Breast epithelium (tissue), 4 donors: ENCODE measurements at regions not wholly inside any gene's neighbourhood (a gene's known extent, or its start where the extent isn't known, plus 50 kb on each side); places are given as distances from the start of the nearest gene placed in this dataset.

Source experiments
- DNase-seq, 2 donors: peaks; one replicate each; pipeline ENCODE4 v3.0.0-alpha.2; 2019; ENCODE audit warnings: low spot score in 2 of 2
- H3K27ac ChIP-seq, 2 donors: fragments of 200-600 bp; sonication (generic) in 1 of 2; one replicate each; pipeline ENCODE4 v1.5.1; 2016 to 2019; ENCODE audit warnings: mild to moderate bottlenecking in 1 of 2
- H3K27me3 ChIP-seq, 2 donors: fragments of 200-600 bp; sonication (generic) in 1 of 2; one replicate each; pipeline versions ENCODE4 v1.5.1 to v1.6.0; 2017 to 2019; ENCODE audit warnings: control low read depth in 1 of 2, mild to moderate bottlenecking in 1 of 2
- H3K36me3 ChIP-seq: fragments of 200-600 bp; one replicate; pipeline ENCODE4 v1.5.1; 2019
- H3K4me1 ChIP-seq, 2 donors: fragments of 200-600 bp; sonication (generic); one replicate each; pipeline ENCODE4 v1.5.1; 2016 to 2019; ENCODE audit warnings: control low read depth in 1 of 2
- H3K4me3 ChIP-seq, 3 donors: fragments of 200-600 bp; sonication (generic); 1 replicate in 2 of 3; 2 replicates in 1 of 3; pipeline ENCODE4 v1.5.1; 2016 to 2019; ENCODE audit warnings: mild to moderate bottlenecking in 3 of 3, moderate library complexity in 2 of 3
- H3K9me3 ChIP-seq, 2 donors: fragments of 200-600 bp; sonication (generic) in 1 of 2; one replicate each; pipeline ENCODE4 v1.5.1; 2016 to 2019; ENCODE audit warnings: control low read depth in 1 of 2
- POLR2A ChIP-seq: fragments of 450-650 bp; IDR thresholded peaks from one replicate; pipeline ENCODE4 v1.6.1; 2016; ENCODE audit warnings: antibody characterized with exemption, mild to moderate bottlenecking, moderate library complexity
- POLR2AphosphoS5 ChIP-seq, 3 donors: sonication (generic); formaldehyde crosslinking; IDR thresholded peaks; one replicate each; pipeline ENCODE4 v1.6.1; 2017; ENCODE audit warnings: antibody characterized with exemption in 3 of 3
- intact Hi-C: fragments of 100-400 bp; cut with DNase I; formaldehyde crosslinking; loops from one replicate; pipeline ENCODE4 v1.15.1; 2023; ENCODE audit warnings: low total_unique reads
- TF ChIP-seq, protein P1 (sequence below), 3 donors: fragments of 450-650 bp; IDR thresholded peaks; one replicate each; pipeline ENCODE4 v1.5.1; 2016 to 2017; ENCODE audit warnings: antibody characterized with exemption in 3 of 3, mild to moderate bottlenecking in 3 of 3, moderate library complexity in 3 of 3

DNA sequence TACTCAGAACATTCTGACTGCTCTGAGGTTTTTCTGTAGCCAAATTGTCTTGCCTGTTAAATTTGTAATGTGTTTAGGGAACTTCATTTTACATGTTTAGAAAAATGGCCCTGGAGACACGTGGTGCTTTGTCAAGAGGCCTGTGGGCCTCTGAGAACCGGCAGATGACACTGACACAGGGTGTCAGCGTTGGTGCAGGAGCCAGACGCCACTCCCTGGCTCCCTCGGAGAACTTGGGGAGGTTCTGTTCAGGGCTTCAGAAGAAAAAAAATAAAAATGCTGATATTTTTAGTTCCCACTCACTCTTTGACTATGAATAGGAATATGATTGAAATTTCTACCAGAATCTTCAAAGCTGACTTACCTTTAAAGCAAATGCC lies 190.9 kb upstream of the GATB start:
- H3K27me3 ChIP-seq = no peaks in the 10 kb centered on the region
- no peaks in the 10 kb centered on the region for H3K36me3 ChIP-seq
- peaks cover 9 to 15% of the 10 kb centered on the region in 2 donors for H3K9me3 ChIP-seq
- intact Hi-C loops = no loop called here
- no peaks in the 10 kb centered on the region for H3K4me1 ChIP-seq
- H3K4me3 ChIP-seq = no peak overlapping the region
- no peak overlapping the region for H3K27ac ChIP-seq
- DNase-seq = no peak
- TF ChIP-seq POLR2AphosphoS5 (IDR thresholded peaks at IDR 0.05) (no peak), POLR2A (no peak)
- TF ChIP-seq, protein P1, sequence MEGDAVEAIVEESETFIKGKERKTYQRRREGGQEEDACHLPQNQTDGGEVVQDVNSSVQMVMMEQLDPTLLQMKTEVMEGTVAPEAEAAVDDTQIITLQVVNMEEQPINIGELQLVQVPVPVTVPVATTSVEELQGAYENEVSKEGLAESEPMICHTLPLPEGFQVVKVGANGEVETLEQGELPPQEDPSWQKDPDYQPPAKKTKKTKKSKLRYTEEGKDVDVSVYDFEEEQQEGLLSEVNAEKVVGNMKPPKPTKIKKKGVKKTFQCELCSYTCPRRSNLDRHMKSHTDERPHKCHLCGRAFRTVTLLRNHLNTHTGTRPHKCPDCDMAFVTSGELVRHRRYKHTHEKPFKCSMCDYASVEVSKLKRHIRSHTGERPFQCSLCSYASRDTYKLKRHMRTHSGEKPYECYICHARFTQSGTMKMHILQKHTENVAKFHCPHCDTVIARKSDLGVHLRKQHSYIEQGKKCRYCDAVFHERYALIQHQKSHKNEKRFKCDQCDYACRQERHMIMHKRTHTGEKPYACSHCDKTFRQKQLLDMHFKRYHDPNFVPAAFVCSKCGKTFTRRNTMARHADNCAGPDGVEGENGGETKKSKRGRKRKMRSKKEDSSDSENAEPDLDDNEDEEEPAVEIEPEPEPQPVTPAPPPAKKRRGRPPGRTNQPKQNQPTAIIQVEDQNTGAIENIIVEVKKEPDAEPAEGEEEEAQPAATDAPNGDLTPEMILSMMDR (IDR thresholded peaks at IDR 0.05) = no peak

DNA sequence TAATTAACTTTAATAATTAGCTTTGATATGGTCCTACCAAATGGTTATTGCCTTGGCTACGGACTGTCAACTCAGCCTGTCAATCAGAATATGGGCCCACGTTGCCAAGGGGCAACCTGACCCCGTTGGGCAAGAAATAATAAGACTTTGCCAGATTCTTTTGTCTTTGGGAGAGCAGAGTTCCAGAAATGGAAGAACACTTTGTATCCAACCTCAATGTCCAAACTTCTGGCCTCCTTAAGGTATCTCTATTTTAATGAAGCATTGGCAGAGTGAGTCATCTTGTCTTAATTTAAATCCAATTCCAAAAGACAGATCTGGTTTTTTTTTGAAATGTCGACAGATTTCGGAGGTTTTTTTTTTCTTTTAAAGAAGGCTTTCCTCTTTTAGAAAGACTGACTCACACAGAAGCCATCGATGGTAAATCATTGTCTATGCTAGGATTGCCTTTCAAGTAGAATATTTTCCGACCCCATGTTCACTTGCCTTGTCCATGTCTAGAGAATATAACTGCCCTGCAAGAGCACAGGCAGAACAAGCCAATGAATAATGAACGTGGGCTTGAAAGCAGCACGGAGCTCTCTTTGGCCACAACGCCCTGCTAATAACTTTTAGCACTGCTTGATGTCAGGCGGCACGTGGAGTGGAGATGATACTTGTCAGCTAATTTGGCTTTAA lies 190.3 kb upstream of the GATB start:
- intact Hi-C loops = no loop called here
- Histone ChIP-seq H3K27ac (no peak overlapping the region), H3K4me3 (no peak overlapping the region), H3K4me1 (no peaks in the 10 kb centered on the region), H3K36me3 (no peaks in the 10 kb centered on the region), H3K9me3 (peaks cover 13 to 20% of the 10 kb centered on the region in 2 donors), H3K27me3 (no peaks in the 10 kb centered on the region)
- DNase-seq = no peak
- TF ChIP-seq POLR2A = no peak
- TF ChIP-seq, protein P1 (IDR thresholded peaks at IDR 0.05) = no peak
- TF ChIP-seq POLR2AphosphoS5 (IDR thresholded peaks at IDR 0.05) = no peak

DNA sequence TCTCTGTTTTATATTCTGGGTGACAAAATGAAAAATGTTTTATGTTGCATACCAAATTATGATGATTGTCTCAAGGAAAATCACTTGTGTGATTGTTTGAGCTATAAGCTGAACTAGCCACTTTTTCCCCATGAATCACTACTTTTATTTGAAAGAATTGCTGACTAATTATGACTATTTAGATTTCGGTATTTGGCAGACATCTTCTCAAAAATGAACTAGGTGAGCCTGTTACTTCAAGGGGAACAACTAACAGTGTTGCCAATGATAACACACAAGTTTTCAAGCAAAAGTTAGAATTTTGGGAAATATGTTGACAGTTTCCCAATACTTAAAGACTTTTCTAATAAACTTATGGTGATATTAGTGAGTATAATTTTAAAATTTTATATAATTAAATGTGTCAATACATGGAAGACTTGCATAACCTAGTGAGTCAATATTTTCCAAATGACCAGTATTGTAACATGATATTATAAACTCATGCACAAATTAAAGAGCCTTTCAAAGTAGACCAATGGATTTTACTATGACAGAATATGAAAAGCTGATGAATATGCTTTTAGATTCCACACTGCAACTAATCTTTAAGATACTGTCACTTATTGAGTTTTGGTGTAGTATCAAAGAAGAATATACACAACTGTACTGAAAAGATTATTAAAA lies 187.7 kb upstream of the GATB start:
- no peak for TF ChIP-seq POLR2AphosphoS5 (IDR thresholded peaks at IDR 0.05)
- TF ChIP-seq, protein P1 (IDR thresholded peaks at IDR 0.05) = no peak
- intact Hi-C loops = no loop called here
- no peaks in the 10 kb centered on the region for H3K27me3 ChIP-seq
- H3K4me1 ChIP-seq = no peaks in the 10 kb centered on the region
- no peak overlapping the region for H3K27ac ChIP-seq
- H3K9me3 ChIP-seq = peaks cover 13 to 26% of the 10 kb centered on the region in 2 donors
- no peak overlapping the region for H3K4me3 ChIP-seq
- no peak for DNase-seq
- H3K36me3 ChIP-seq = no peaks in the 10 kb centered on the region

DNA sequence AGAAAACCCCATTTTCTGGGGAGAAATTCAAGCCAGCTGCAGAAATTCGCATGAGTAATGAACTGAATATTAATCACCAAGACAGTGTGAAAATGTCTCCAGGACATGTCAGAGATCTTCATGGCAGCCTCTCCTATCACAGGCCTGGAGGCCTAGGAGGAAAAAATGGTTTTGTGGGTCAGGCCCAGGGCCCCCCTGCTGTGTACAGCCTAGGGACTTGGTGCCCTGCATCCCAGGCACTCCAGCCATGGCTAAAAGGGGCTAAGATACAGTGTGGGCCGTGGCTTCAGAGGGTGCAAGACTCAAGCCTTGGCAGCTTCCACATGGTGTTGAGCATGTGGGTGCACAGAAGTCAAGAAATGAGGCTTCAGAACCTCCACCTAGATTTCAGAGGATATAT lies 185.9 kb upstream of the GATB start:
- DNase-seq = no peak
- Histone ChIP-seq H3K36me3 (no peaks in the 10 kb centered on the region), H3K9me3 (peaks cover 13 to 26% of the 10 kb centered on the region in 2 donors), H3K4me3 (no peak overlapping the region), H3K27me3 (no peaks in the 10 kb centered on the region), H3K4me1 (no peaks in the 10 kb centered on the region), H3K27ac (no peak overlapping the region)
- intact Hi-C loops = no loop called here
- TF ChIP-seq, protein P1 (IDR thresholded peaks at IDR 0.05) = no peak
- TF ChIP-seq POLR2A (no peak), POLR2AphosphoS5 (IDR thresholded peaks at IDR 0.05) (no peak)

DNA sequence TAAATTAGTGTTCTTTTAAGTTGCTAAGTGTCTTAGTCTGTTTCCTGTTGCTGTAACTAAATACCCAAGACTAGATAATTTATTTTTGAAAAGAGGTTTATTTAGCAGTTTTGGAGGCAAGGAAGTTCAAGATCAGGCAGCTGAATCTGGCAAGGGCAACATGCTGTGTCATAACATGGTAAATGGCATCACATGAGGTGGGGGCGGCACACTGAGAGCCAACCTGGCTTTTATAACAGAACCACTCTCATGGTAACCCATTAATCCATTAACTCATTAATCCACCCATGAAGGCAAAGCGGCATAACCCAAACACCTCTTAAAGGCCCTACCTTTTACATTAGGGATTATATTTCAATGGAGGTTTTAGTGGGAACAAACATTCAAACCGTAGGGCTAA lies 182.2 kb upstream of the GATB start:
- no peaks in the 10 kb centered on the region for H3K4me1 ChIP-seq
- no peaks in the 10 kb centered on the region for H3K27me3 ChIP-seq
- H3K9me3 ChIP-seq = peaks cover 13 to 25% of the 10 kb centered on the region in 2 donors
- TF ChIP-seq POLR2AphosphoS5 (IDR thresholded peaks at IDR 0.05) = no peak
- no peak for TF ChIP-seq POLR2A
- TF ChIP-seq, protein P1 (IDR thresholded peaks at IDR 0.05) = no peak
- intact Hi-C loops = no loop called here
- DNase-seq = no peak
- H3K4me3 ChIP-seq = no peak overlapping the region
- H3K36me3 ChIP-seq = no peaks in the 10 kb centered on the region
- no peak overlapping the region for H3K27ac ChIP-seq
